ENCODE measurements at regions not wholly inside any gene's neighbourhood (a gene's known extent, or its start where the extent isn't known, plus 50 kb on each side); places are given as distances from the start of the nearest gene placed in this dataset.

DNA sequence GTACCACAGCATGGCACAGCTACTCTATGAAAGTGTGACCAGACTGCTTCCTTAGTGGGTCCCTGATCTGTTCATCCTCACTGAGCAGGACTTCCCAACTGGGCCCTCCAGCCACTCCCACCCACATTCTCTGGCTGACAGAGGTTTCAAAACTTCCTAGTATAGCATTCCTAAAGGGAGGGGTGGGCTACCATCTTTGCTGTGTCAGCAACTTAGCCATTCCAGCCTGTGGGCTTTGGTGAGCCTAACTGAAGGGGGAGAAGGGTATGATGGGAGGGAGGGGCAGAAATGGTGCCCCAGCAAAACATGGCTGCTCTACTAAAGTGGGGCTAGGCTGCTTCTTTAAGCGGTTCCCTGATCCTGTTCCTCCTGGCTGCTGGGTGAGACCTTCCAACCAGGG lies 265.2 kb upstream of the ADGRL4 start:
- no peak overlapping the region for H3K27ac ChIP-seq
- WGBS = 100% methylated on average over 1 of the region's 1 CpG
- TF ChIP-seq, protein P1, sequence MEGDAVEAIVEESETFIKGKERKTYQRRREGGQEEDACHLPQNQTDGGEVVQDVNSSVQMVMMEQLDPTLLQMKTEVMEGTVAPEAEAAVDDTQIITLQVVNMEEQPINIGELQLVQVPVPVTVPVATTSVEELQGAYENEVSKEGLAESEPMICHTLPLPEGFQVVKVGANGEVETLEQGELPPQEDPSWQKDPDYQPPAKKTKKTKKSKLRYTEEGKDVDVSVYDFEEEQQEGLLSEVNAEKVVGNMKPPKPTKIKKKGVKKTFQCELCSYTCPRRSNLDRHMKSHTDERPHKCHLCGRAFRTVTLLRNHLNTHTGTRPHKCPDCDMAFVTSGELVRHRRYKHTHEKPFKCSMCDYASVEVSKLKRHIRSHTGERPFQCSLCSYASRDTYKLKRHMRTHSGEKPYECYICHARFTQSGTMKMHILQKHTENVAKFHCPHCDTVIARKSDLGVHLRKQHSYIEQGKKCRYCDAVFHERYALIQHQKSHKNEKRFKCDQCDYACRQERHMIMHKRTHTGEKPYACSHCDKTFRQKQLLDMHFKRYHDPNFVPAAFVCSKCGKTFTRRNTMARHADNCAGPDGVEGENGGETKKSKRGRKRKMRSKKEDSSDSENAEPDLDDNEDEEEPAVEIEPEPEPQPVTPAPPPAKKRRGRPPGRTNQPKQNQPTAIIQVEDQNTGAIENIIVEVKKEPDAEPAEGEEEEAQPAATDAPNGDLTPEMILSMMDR (IDR thresholded peaks at IDR 0.05) = no peak
- TF ChIP-seq POLR2AphosphoS5 (IDR thresholded peaks at IDR 0.05) = no peak
- no peak for TF ChIP-seq POLR2A (IDR thresholded peaks at IDR 0.05)
- H3K4me3 ChIP-seq = no peak overlapping the region
- no peaks in the 10 kb centered on the region for H3K4me1 ChIP-seq (replicated peaks)
- no peak for DNase-seq (ENCODE audit: low spot score)
- H3K27me3 ChIP-seq (replicated peaks; ENCODE audit: insufficient read depth) = no peaks in the 10 kb centered on the region
- intact Hi-C loops (cut with DNase I) = no loop called here
- H3K36me3 ChIP-seq = no peaks in the 10 kb centered on the region
- no peaks in the 10 kb centered on the region for H3K9me3 ChIP-seq

DNA sequence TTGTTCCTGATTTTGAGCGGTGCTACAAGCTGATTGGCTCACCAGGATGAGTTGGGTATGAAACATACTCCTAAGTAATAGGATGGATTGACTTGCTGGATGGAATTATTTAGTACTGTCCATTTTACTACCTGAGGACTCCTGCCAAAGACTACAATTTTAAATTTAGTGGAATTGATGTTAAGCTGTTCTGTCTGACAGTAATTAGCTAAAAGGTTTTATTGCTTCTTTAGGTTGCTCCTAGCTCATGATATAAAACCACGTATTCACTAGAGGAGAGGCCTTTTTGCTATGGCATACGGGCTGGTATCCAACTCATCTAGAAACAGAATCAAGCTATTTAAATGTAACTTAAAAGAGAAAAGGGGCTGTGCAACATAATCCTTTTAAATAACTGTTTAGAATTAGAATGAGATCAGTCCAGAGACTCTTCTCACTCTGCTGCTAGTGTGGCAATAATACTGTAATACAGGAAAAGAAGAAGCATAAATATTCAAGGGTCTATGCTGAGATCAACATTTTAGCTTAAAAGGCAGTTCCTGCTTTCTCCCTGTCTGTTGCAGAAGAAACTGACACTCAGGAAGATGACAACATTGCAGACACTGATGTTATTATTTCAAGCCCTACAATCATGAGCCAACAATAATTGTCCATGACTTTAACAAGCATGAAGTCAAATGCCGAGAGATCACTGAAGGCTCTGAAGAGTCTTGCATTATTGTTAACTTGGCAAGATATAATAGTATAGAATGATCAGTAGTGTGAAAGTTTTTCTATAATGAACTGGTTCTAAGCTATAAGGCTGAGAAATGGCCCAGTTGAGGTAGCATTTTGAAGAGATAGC lies 258.7 kb upstream of the ADGRL4 start:
- H3K9me3 ChIP-seq = no peaks in the 10 kb centered on the region
- H3K4me3 ChIP-seq = no peak overlapping the region
- 51% methylated on average over 4 of the region's 4 CpGs for WGBS
- no peak overlapping the region for H3K27ac ChIP-seq
- H3K27me3 ChIP-seq (replicated peaks; ENCODE audit: insufficient read depth) = no peaks in the 10 kb centered on the region
- no peaks in the 10 kb centered on the region for H3K4me1 ChIP-seq (replicated peaks)
- no peaks in the 10 kb centered on the region for H3K36me3 ChIP-seq
- DNase-seq (ENCODE audit: low spot score) = no peak
- TF ChIP-seq POLR2A (IDR thresholded peaks at IDR 0.05) (no peak), POLR2AphosphoS5 (IDR thresholded peaks at IDR 0.05) (no peak)
- TF ChIP-seq, protein P1 (IDR thresholded peaks at IDR 0.05) = no peak
- intact Hi-C loops (cut with DNase I) = no loop called here

DNA sequence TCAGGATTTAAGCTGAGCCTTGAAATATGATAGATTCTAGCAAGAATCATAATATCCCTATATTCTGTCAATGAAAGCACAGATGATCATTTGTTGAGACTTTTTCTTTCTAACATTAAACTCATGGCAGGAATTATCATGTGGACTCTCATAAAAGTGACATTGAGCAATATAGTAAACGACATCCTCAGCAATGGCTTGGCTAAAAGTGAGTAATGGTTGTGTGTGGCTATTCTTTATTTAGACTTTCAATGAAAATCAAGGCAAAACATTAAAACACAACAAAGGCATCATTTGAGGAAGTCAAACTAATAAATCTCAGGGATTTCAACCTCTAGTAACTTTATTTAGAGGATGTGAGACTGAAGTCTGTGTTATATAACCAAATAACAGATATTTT lies 257.8 kb upstream of the ADGRL4 start:
- H3K9me3 ChIP-seq = no peaks in the 10 kb centered on the region
- no peaks in the 10 kb centered on the region for H3K4me1 ChIP-seq (replicated peaks)
- no peak overlapping the region for H3K4me3 ChIP-seq
- no peak for TF ChIP-seq POLR2A (IDR thresholded peaks at IDR 0.05)
- no peak for TF ChIP-seq POLR2AphosphoS5 (IDR thresholded peaks at IDR 0.05)
- TF ChIP-seq, protein P1 (IDR thresholded peaks at IDR 0.05) = no peak
- intact Hi-C loops (cut with DNase I) = no loop called here
- no peak for DNase-seq (ENCODE audit: low spot score)
- no peaks in the 10 kb centered on the region for H3K27me3 ChIP-seq (replicated peaks; ENCODE audit: insufficient read depth)
- H3K27ac ChIP-seq = no peak overlapping the region
- 27% methylated on average over 1 of the region's 1 CpG for WGBS
- no peaks in the 10 kb centered on the region for H3K36me3 ChIP-seq

DNA sequence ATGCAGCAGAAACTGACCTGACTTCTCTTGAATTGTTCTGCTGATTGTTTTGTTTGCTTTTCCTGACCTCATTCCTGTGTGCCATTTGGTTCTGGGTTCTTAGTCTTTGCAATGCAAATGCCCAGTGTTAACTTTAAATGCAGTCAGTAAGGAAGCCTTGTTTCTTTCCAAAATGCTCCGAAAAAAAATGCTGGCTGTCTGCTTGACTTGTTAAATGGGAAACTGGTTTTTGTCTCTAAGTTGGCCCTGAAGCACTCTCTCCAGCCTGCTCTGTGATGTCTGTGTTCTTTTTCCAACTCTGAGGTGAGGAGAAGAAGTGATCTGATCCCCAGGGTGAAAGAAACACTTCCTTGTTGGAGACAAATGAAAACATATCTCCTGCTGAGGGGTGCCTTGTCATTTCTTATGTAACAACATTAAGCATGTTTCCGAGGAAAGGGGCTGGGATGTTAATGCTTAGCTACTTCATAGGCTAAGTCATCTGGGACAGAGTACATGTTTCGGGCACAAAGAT lies 256.3 kb upstream of the ADGRL4 start:
- DNase-seq (ENCODE audit: low spot score) = no peak
- H3K27me3 ChIP-seq (replicated peaks; ENCODE audit: insufficient read depth) = no peaks in the 10 kb centered on the region
- TF ChIP-seq, protein P1 (IDR thresholded peaks at IDR 0.05) = no peak
- no peak for TF ChIP-seq POLR2AphosphoS5 (IDR thresholded peaks at IDR 0.05)
- TF ChIP-seq POLR2A (IDR thresholded peaks at IDR 0.05) = no peak
- WGBS = 50% methylated on average over 3 of the region's 3 CpGs
- intact Hi-C loops (cut with DNase I) = no loop called here
- no peak overlapping the region for H3K27ac ChIP-seq
- H3K36me3 ChIP-seq = no peaks in the 10 kb centered on the region
- no peak overlapping the region for H3K4me3 ChIP-seq
- H3K9me3 ChIP-seq = no peaks in the 10 kb centered on the region
- H3K4me1 ChIP-seq (replicated peaks) = no peaks in the 10 kb centered on the region

All from prostate gland (tissue), 2 donors.